OCI-LY3 (cell line): ENCODE measurements at regions not wholly inside any gene's neighbourhood (a gene's known extent, or its start where the extent isn't known, plus 50 kb on each side); places are given as distances from the start of the nearest gene placed in this dataset.
A peak's percentile ranks its signal among the peaks of the same experiment; 100 is the strongest.

Source experiments
- H2AFZ ChIP-seq: fragments of 200-600, 300-600 bp; shearing (Covaris generic); 2 replicates; pipeline ENCODE4 v1.6.0; 2014; ENCODE audit warnings: antibody characterized with exemption, low read depth, low read length
- H3K27ac ChIP-seq: fragments of 200-600, 300-600 bp; sonication (generic); 2 replicates; pipeline ENCODE4 v1.5.1; 2014; ENCODE audit warnings: mild to moderate bottlenecking, low read length, moderate library complexity, mixed read lengths
- H3K27me3 ChIP-seq: fragments of 200-600, 300-600 bp; sonication (generic); 2 replicates; pipeline ENCODE4 v1.6.1; 2014; ENCODE audit warnings: low read depth, low read length, mixed read lengths
- H3K36me3 ChIP-seq: fragments of 200-600, 300-600 bp; sonication (generic); replicated peaks from 2 replicates; pipeline ENCODE3; 2014; ENCODE audit warnings: low read depth, low read length, mixed read lengths
- H3K4me1 ChIP-seq: fragments of 300-600, 200-600 bp; sonication (generic); 2 replicates; pipeline ENCODE4 v1.6.1; 2014; ENCODE audit warnings: low read length, mixed read lengths
- H3K4me2 ChIP-seq: fragments of 200-600, 300-600 bp; sonication (generic); 2 replicates; pipeline ENCODE4 v1.6.1; 2014; ENCODE audit warnings: low read length, mixed read lengths
- H3K4me3 ChIP-seq: fragments of 300-600, 200-600 bp; sonication (generic); 2 replicates; pipeline ENCODE4 v1.5.1; 2014; ENCODE audit warnings: antibody characterized with exemption, mild to moderate bottlenecking, low read length, moderate library complexity
- H3K79me2 ChIP-seq: fragments of 300-600, 200-600 bp; shearing (Covaris generic); 2 replicates; pipeline ENCODE4 v1.6.1; 2014; ENCODE audit warnings: mild to moderate bottlenecking, low read length, mixed read lengths
- H3K9ac ChIP-seq: fragments of 300-600, 200-600 bp; shearing (Covaris generic); 2 replicates; pipeline ENCODE4 v1.6.0; 2014; ENCODE audit warnings: mild to moderate bottlenecking, low read length, moderate library complexity
- H3K9me3 ChIP-seq: fragments of 200-600, 300-600 bp; shearing (Covaris generic); 2 replicates; pipeline ENCODE4 v1.6.1; 2014; ENCODE audit warnings: low read length, mixed read lengths; ENCODE audit not compliant: insufficient read depth
- H4K20me1 ChIP-seq: fragments of 200-600, 300-600 bp; sonication (generic); 2 replicates; pipeline ENCODE4 v1.6.1; 2016; ENCODE audit warnings: low read length, mixed read lengths; ENCODE audit not compliant: insufficient read depth
- CTCF ChIP-seq: fragments of 200-600, 300-600 bp; sonication (generic); IDR thresholded peaks from 2 replicates; pipeline ENCODE4 v1.5.1; 2014; ENCODE audit warnings: antibody characterized with exemption, low read length, low read depth
- EZH2phosphoT487 ChIP-seq: fragments of 200-600 bp; shearing (Covaris generic); IDR thresholded peaks from 2 replicates; pipeline ENCODE4 v1.6.1; 2018; ENCODE audit warnings: antibody characterized with exemption, mixed run types, low read depth

DNA sequence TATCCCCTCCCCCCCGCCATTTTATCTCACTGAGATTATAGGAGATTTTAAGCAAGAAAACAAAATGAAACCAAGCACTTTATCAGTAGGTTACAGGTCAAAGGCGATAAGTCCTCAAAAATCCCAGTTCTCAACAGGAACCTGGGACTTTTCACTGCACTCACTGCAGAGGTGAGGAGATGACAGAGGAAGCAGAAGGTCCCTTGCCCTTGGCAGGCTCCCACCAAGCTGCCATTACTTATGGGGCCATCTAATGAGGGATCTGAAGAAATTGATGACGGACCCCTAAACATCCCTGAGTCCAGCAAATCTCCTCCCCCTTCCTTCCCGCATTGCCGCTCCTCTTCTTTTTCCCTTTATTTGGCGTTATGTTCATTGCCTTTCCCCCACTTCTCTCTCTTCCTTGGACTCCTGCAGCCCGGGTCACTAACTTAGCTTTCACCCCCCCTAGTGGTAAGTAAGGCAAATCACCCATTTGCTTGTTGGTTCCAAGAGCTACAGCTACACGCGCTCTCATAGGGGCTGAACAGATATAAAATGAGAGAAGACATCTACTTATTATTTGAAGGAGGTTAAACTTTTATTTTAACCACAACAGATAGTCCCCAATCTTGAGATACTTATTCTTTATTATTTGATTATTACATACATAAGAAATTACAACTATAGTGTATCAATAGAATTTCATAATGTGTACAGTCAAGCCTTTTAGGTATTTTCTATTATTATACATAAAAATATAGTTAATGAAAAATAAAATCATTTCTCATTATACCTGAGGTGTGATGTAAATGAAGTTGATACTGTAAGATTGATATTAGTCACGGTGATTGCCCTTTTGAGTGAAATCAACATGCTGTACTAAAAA lies 52.0 kb upstream of the ARGLU1 start:
- TF ChIP-seq EZH2phosphoT487 (no peak), CTCF (peak; percentile 87)
- peak overlapping the region; percentile 64 for H3K4me3 ChIP-seq
- no peak overlapping the region for H3K9ac ChIP-seq
- no peaks in the 10 kb centered on the region for H3K36me3 ChIP-seq
- H3K27me3 ChIP-seq = peaks cover 31% of the 10 kb centered on the region
- no peaks in the 10 kb centered on the region for H3K9me3 ChIP-seq
- no peak overlapping the region for H3K27ac ChIP-seq
- H3K4me1 ChIP-seq = no peaks in the 10 kb centered on the region
- H4K20me1 ChIP-seq = no peaks in the 10 kb centered on the region
- H3K4me2 ChIP-seq = peak overlapping the region; percentile 70
- H2AFZ ChIP-seq = peak overlapping the region; percentile 61
- H3K79me2 ChIP-seq = no peaks in the 10 kb centered on the region
